ENCODE measurements at regions not wholly inside any gene's neighbourhood (a gene's known extent, or its start where the extent isn't known, plus 50 kb on each side); places are given as distances from the start of the nearest gene placed in this dataset.

DNA sequence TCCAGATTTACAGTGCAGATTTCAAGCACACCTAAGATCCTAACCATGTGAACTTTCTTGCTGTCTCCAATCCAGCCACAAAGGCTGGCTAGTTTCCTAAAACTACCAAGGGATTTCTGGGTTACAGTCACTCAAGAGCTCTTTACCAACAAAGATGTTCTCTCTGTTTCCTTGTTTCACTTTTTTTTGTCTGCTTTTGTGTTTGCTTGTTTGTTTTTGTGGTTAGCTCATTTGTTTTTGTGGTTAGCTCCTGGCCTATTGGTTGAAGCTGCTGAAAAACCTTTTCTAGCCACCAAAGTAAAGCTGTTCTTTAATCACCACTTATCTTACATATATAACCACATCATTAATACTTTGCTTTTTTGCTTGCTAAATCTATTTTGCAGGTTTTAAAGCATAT lies 642.5 kb upstream of the GALNTL6 start:
- DNase-seq = no peak

GRCh38 chr4:171169396-171169795 lies 643.8 kb upstream of the GALNTL6 start:
- no peak for DNase-seq

DNA sequence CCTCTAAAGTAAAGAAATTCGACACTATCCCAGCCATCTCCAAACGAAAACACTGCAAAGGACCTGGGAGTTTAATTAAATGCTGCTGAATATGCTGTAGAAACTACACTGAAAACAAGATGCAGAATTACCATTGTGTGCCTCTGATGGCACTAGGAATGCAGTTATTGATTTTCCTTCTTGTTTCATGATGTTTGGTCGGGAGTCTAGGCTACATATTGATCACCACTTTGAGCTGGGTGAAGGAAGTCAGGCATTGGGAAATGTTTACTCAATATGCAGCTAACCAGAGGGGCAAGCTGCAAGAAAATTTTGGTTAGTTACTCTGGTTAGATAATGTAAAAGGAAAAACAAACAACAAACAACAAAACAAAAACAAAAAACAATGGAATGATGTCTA lies 650.7 kb upstream of the GALNTL6 start:
- no peak for DNase-seq

GRCh38 chr4:171157462-171158082 lies 655.6 kb upstream of the GALNTL6 start:
- DNase-seq = no peak

DNA sequence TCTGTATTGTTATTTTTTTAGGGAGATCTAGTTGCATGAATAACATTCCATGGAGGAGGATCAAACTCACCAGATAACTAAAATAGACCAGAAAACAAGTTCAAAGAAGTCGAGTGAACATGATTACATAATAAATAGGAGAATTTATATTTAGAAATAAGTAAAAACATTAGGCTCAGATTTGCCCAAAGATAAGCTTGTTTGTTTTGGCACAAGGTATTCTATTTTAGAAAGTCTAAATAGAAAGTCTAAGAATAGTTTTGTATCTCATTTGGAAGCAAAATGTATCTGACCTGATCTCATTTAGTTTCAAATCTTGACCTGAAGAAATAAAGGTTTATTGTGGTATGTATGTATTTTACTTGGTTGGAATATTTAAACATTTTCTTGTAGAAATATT lies 670.6 kb upstream of the GALNTL6 start:
- DNase-seq = no peak

- DNase-seq = no peak
Observed at GRCh38 chr4:171142045-171142444, 671.2 kb upstream of the GALNTL6 start.

DNA sequence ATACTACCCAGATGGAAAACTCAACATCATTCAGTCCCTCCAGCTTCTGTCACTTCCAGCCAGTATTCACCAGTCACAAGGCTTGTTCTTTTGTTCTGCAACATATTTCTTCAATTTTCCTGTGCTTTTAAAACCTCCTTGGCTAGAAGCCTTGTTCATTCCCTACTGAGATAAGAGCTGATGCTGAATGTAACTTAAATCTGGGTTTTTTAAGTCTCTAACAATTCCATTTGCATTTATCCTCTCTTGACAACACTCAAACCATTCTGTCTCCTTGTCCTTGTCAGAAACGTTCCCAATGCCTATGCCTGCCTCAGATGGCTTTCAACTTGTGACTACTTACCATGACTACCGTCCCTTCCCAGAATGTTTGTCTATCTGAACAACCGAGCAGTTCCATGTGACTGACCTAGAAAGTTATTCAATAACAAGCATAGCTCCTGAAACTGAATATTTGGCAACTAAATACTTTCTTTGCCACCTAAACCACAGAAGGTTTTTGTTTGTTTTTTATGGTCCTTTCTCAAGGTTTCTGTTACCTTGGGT lies 682.9 kb upstream of the GALNTL6 start:
- DNase-seq = no peak

DNA sequence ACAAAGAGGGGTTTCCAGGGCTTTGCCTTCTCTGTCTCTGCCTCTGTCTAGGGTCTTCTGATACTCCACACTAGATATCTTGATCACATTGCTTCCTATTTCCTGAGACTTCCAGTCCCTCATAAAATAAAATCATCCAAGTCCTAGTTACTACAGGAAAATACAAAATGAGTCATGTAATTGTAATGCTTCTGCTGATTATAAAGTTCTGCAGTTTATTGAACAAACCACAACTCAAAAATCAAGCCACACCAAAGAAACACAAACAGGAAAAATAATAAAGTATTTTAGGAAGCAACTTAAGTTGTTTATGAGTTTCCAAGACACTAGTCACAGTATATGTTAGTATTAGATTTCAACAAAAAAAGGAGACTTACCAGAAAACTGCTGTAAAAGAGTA lies 695.1 kb upstream of the GALNTL6 start:
- DNase-seq = no peak

DNA sequence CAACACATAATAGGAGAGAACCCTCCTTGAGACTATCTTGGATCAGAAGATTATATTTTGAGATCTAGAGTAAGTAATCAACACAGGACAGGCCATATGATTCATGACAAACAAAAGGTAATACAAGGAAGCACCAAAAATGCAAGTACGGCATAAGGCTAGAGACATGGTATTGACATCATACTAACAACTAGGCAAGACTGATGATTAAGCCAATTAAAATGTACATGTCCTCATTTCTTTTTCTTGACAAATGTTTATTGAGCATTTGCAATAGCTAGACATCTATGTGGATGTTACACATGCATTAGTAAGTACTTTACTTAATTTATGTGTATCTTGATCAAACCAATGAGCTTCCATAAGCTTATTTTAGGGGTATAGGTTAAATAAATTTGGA lies 695.7 kb upstream of the GALNTL6 start:
- no peak for DNase-seq

DNA sequence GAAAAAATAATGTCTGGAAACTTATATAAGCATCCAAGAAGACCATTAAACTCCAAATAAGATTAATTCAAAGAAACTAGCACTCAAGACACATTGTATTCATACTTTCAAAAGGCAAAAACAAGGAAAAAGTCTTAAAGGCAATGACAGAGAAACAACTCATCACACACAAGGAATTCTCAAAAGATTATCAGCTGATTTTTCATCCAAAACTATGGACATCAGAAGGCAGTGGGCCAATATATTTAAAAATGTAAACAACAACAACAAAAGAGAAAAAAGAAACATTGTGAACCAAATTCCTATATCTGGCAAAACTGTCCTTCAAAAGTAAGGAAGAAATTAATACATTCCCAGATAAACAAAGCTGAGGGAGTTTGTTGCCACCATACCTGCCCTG lies 711.4 kb upstream of the GALNTL6 start:
- DNase-seq = no peak

DNA sequence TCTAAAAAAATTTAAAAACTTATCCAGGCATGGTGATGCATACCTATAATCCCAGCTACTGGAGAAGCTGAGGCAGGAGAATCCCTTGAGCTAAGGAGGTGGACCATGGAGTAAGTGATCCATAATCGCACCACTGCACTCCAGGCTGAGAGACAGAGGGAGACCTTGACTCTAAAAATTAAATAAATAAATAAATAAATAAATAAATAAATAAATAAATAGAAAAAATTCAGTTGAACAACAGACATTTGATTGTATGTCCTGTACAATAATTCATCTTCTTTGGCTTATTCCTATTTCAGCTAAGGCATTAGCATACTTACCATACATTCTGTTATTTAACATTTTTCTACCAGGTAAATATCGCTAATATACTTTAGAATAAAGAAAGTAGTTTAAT lies 726.1 kb upstream of the GALNTL6 start:
- no peak for DNase-seq

GRCh38 chr4:171067422-171067821 lies 745.8 kb upstream of the GALNTL6 start:
- DNase-seq = no peak

GRCh38 chr4:171049380-171049779 lies 763.8 kb upstream of the GALNTL6 start:
- no peak for DNase-seq

DNA sequence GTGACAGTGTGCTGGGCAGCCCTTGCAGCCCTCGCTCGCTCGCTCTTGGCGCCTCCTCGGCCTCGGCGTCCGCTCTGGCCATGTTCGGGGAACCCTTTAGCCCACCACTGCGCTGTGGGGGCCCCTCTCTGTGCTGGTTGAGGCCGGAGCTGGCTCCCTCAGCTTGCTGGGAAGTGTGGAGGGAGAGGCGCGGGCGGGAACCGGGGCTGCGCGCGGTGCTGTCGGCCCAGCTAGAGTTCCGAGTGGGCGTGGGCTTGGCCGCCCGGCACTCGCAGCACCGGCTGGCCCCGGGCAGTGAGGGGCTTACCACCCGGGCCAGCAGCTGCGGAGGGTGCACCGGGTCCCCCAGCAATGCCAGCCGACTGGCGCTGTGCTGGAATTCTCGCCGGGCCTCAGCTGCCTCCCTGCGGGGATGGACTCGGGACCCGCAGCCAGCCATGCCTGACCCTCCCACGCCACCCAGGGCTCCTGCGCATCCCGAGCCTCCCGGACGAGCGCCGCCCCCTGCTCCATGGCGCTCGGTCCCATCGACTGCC lies 770.1 kb upstream of the GALNTL6 start:
- no peak for DNase-seq

DNA sequence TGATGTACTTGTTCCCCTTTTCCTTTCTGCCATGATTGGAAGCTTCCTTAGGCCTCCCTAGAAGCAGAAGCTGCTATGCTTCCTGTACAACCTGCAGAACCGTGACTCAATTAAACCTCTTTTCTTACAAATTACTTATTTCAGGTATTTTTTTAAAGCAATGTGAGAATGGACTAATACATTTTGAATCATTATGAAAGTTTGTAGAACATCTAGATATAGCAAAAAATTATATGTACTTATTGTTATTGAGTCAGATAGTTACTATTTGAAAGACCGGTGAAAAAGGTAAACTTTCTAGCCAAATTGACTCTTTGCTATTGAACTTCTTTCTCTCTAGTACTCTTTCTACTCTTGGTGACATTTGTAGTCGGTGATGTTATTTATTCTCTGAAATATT lies 777.3 kb upstream of the GALNTL6 start:
- DNase-seq = no peak

- DNase-seq = no peak
Observed at GRCh38 chr4:171031338-171031737, 781.9 kb upstream of the GALNTL6 start.

DNA sequence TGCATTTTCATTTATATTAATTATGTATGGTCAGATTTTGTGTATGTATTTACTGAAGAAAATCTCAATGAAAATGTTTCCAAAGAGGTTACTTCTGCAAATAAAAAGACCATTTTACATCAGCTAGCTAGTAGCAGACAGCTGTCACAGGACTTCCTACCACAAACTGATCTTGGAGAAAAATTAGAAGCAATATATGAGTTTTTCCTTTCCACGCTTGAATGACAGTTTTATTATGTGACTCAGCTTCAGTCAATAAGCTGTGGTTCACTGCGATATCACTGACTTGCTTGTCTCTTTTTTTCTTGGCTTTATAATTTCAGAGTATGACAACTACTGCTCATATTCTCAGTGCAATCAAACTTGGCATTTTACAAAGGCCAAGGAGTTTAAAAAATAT lies 787.4 kb upstream of the GALNTL6 start:
- no peak for DNase-seq

GRCh38 chr4:171025343-171025742 lies 787.9 kb upstream of the GALNTL6 start:
- DNase-seq = no peak

- no peak for DNase-seq
Observed at GRCh38 chr4:171024720-171025303, 788.4 kb upstream of the GALNTL6 start.

- DNase-seq = no peak
Observed at GRCh38 chr4:171022824-171023230, 790.4 kb upstream of the GALNTL6 start.

- DNase-seq = no peak
Observed at GRCh38 chr4:171017593-171017992, 795.6 kb upstream of the GALNTL6 start.

DNA sequence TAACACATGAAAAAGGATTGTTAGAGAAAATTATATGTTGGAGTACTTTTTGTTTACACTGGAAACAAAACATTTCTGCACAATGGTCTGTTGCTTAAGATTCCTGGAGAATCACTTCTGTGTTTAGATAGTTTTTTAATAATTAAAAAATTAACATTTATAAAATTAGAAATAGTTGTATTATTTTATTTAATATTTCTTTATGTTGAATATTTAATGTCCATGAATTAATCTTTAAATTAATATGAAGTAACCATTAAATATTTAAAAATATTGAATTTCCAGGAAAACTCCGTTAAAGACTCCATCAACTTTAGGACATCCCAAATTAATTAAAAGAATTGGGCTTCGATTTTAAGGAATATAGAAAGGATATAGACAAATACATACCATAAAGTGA lies 797.1 kb upstream of the GALNTL6 start:
- no peak for DNase-seq

DNA sequence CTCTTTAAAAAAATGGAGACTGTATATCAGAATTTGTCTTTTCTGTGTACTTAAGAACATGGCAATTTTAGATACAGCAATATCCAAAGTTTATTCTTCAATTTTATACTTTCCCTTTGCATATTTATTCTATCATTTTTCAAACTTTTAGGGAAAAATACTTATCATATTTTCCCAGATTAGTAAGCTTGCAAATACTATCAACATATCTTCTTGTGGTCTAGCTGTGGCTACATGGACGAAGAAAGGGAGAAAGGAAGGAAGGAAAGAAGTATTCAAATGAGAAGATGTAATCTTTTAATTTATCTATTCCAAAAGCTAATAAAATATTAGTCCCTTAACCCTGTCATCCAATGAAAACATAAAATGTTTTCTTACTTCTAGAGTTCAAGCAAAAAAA lies 797.8 kb upstream of the GALNTL6 start:
- DNase-seq = no peak
